H1 (cell line): ENCODE measurements at regions not wholly inside any gene's neighbourhood (a gene's known extent, or its start where the extent isn't known, plus 50 kb on each side); places are given as distances from the start of the nearest gene placed in this dataset.
"Not testable (repeated sequence)": the region's sequence is repeated elsewhere in the genome, so short reads cannot be mapped to it uniquely, and the experiment has no call there.

Experiments used
- CTCF ChIP-seq, 3 experiments: IDR thresholded peaks; 1 replicate in 2 of 3; 2 replicates in 1 of 3; pipeline versions ENCODE4 v1.5.1 to v1.6.1; 2011; ENCODE audit warnings: low read length in 3 of 3, mild to moderate bottlenecking in 3 of 3, inconsistent platforms in 2 of 3, low read depth in 1 of 3, moderate library complexity in 1 of 3; ENCODE audit not compliant: insufficient read depth in 1 of 3; ENCODE audit errors: control extremely low read depth in 1 of 3
- EGR1 ChIP-seq: IDR thresholded peaks from 2 replicates; pipeline ENCODE4 v1.6.1; 2011; ENCODE audit warnings: low read depth, low read length, borderline replicate concordance
- EP300 ChIP-seq, 2 experiments: IDR thresholded peaks; 1 replicate in 1 of 2; 2 replicates in 1 of 2; pipeline ENCODE4 v1.6.1; 2011 to 2012; ENCODE audit warnings: low read depth in 2 of 2, low read length in 2 of 2, mild to moderate bottlenecking in 2 of 2, borderline replicate concordance in 1 of 2, inconsistent platforms in 1 of 2, moderate library complexity in 1 of 2
- EZH2 ChIP-seq: fragments of 200-600 bp; sonication (generic); IDR thresholded peaks from 2 replicates; pipeline ENCODE4 v1.7.1; 2012; ENCODE audit warnings: low read depth, mild to moderate bottlenecking, moderate library complexity, low read length, inconsistent platforms; ENCODE audit not compliant: severe bottlenecking
- KDM5A ChIP-seq: fragments of 200-600 bp; IDR thresholded peaks from 2 replicates; pipeline ENCODE4 v1.7.1; 2012; ENCODE audit warnings: mild to moderate bottlenecking, low read length, inconsistent platforms, mixed read lengths
- MAFK ChIP-seq: IDR thresholded peaks from 2 replicates; pipeline ENCODE4 v1.6.1; 2012; ENCODE audit warnings: low read depth, mild to moderate bottlenecking, improper control_type of control experiment, low read length
- POLR2A ChIP-seq, 2 experiments: IDR thresholded peaks; 1 replicate in 1 of 2; 2 replicates in 1 of 2; pipeline ENCODE4 v1.6.1; 2011; ENCODE audit warnings: low read depth in 2 of 2, low read length in 2 of 2, mild to moderate bottlenecking in 2 of 2; ENCODE audit errors: control extremely low read depth in 1 of 2
- POLR2AphosphoS5 ChIP-seq: IDR thresholded peaks from 2 replicates; pipeline ENCODE4 v1.6.1; 2011; ENCODE audit warnings: low read depth, low read length
- SAP30 ChIP-seq: fragments of 300-600 bp; sonication (generic); IDR thresholded peaks from 2 replicates; pipeline ENCODE4 v1.7.1; 2012; ENCODE audit warnings: low read length, moderate library complexity, mild to moderate bottlenecking, inconsistent platforms; ENCODE audit not compliant: insufficient read depth, insufficient replicate concordance
- SP1 ChIP-seq: IDR thresholded peaks from 2 replicates; pipeline ENCODE4 v1.6.1; 2011; ENCODE audit warnings: low read depth, low read length
- SP2 ChIP-seq: IDR thresholded peaks from 2 replicates; pipeline ENCODE4 v1.6.1; 2012; ENCODE audit warnings: mild to moderate bottlenecking, low read length, inconsistent platforms
- TAF1 ChIP-seq: IDR thresholded peaks from 2 replicates; pipeline ENCODE4 v1.6.1; 2011; ENCODE audit warnings: mild to moderate bottlenecking, low read depth, low read length
- ZNF274 ChIP-seq: IDR thresholded peaks from 2 replicates; pipeline ENCODE4 v1.7.0; 2012; ENCODE audit warnings: low read length, borderline replicate concordance; ENCODE audit errors: extremely low read depth
- TF ChIP-seq, protein P1 (sequence below): IDR thresholded peaks from 2 replicates; pipeline ENCODE4 v1.6.1; 2012; ENCODE audit warnings: inconsistent platforms

- TF ChIP-seq CTCF (IDR thresholded peaks at IDR 0.05; ENCODE audit: control extremely low read depth in 1 of 3, insufficient read depth in 1 of 3, low read depth in 1 of 3, low read length in 3 of 3); POLR2A (IDR thresholded peaks at IDR 0.05; ENCODE audit: control extremely low read depth in 1 of 2, low read depth in 2 of 2, low read length in 2 of 2); EP300 (IDR thresholded peaks at IDR 0.05; ENCODE audit: borderline replicate concordance in 1 of 2, low read depth in 2 of 2, low read length in 2 of 2); TAF1; KDM5A; ZNF274; SAP30; MAFK; POLR2AphosphoS5; EGR1; SP2; EZH2; SP1: not testable (repeated sequence)
- TF ChIP-seq, protein P1, sequence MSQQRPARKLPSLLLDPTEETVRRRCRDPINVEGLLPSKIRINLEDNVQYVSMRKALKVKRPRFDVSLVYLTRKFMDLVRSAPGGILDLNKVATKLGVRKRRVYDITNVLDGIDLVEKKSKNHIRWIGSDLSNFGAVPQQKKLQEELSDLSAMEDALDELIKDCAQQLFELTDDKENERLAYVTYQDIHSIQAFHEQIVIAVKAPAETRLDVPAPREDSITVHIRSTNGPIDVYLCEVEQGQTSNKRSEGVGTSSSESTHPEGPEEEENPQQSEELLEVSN = not testable (repeated sequence)
Measured at GRCh38 chr17:33723736-33724135, 430.6 kb upstream of the ASIC2 start.
